ENCODE measurements at regions not wholly inside any gene's neighbourhood (a gene's known extent, or its start where the extent isn't known, plus 50 kb on each side); places are given as distances from the start of the nearest gene placed in this dataset.

GRCh38 chr7:19248681-19249080, 103.5 kb upstream of the FERD3L start:
- H3K4me3 ChIP-seq (replicated peaks; ENCODE audit: low read depth, low read length) = no peak overlapping the region
- no peak for TF ChIP-seq CTCF (IDR thresholded peaks at IDR 0.05; ENCODE audit: insufficient read depth, low read length, poor library complexity, severe bottlenecking)
- no peaks in the 10 kb centered on the region for H3K27me3 ChIP-seq (replicated peaks; ENCODE audit: control insufficient read depth, insufficient read depth, low read length)
- DNase-seq (ENCODE audit: extremely low read depth, insufficient read length) = no peak
- H3K36me3 ChIP-seq (ENCODE audit: control insufficient read depth, insufficient read depth, low read length) = no peaks in the 10 kb centered on the region

GRCh38 chr7:19248115-19248514, 102.9 kb upstream of the FERD3L start:
- Histone ChIP-seq H3K27me3 (replicated peaks; ENCODE audit: control insufficient read depth, insufficient read depth, low read length) (no peaks in the 10 kb centered on the region), H3K36me3 (ENCODE audit: control insufficient read depth, insufficient read depth, low read length) (no peaks in the 10 kb centered on the region), H3K4me3 (replicated peaks; ENCODE audit: low read depth, low read length) (no peak overlapping the region)
- no peak for TF ChIP-seq CTCF (IDR thresholded peaks at IDR 0.05; ENCODE audit: insufficient read depth, low read length, poor library complexity, severe bottlenecking)
- DNase-seq (ENCODE audit: extremely low read depth, insufficient read length) = no peak

GRCh38 chr7:19247017-19247416, 101.8 kb upstream of the FERD3L start:
- no peak overlapping the region for H3K4me3 ChIP-seq (replicated peaks; ENCODE audit: low read depth, low read length)
- no peaks in the 10 kb centered on the region for H3K27me3 ChIP-seq (replicated peaks; ENCODE audit: control insufficient read depth, insufficient read depth, low read length)
- TF ChIP-seq CTCF (IDR thresholded peaks at IDR 0.05; ENCODE audit: insufficient read depth, low read length, poor library complexity, severe bottlenecking) = no peak
- H3K36me3 ChIP-seq (ENCODE audit: control insufficient read depth, insufficient read depth, low read length) = no peaks in the 10 kb centered on the region
- DNase-seq (ENCODE audit: extremely low read depth, insufficient read length) = no peak

- Histone ChIP-seq H3K36me3 (ENCODE audit: control insufficient read depth, insufficient read depth, low read length) (no peaks in the 10 kb centered on the region), H3K4me3 (replicated peaks; ENCODE audit: low read depth, low read length) (no peak overlapping the region), H3K27me3 (replicated peaks; ENCODE audit: control insufficient read depth, insufficient read depth, low read length) (no peaks in the 10 kb centered on the region)
- DNase-seq (ENCODE audit: extremely low read depth, insufficient read length) = no peak
- no peak for TF ChIP-seq CTCF (IDR thresholded peaks at IDR 0.05; ENCODE audit: insufficient read depth, low read length, poor library complexity, severe bottlenecking)
Measured at GRCh38 chr7:19242246-19242645, 97.0 kb upstream of the FERD3L start.

- TF ChIP-seq CTCF (IDR thresholded peaks at IDR 0.05; ENCODE audit: insufficient read depth, low read length, poor library complexity, severe bottlenecking) = no peak
- H3K27me3 ChIP-seq (replicated peaks; ENCODE audit: control insufficient read depth, insufficient read depth, low read length) = no peaks in the 10 kb centered on the region
- no peaks in the 10 kb centered on the region for H3K36me3 ChIP-seq (ENCODE audit: control insufficient read depth, insufficient read depth, low read length)
- DNase-seq (ENCODE audit: extremely low read depth, insufficient read length) = no peak
- H3K4me3 ChIP-seq (replicated peaks; ENCODE audit: low read depth, low read length) = no peak overlapping the region
Measured at GRCh38 chr7:19239951-19240350, 94.7 kb upstream of the FERD3L start.

- no peak for DNase-seq (ENCODE audit: extremely low read depth, insufficient read length)
- no peak for TF ChIP-seq CTCF (IDR thresholded peaks at IDR 0.05; ENCODE audit: insufficient read depth, low read length, poor library complexity, severe bottlenecking)
- H3K4me3 ChIP-seq (replicated peaks; ENCODE audit: low read depth, low read length) = no peak overlapping the region
- H3K27me3 ChIP-seq (replicated peaks; ENCODE audit: control insufficient read depth, insufficient read depth, low read length) = no peaks in the 10 kb centered on the region
- no peaks in the 10 kb centered on the region for H3K36me3 ChIP-seq (ENCODE audit: control insufficient read depth, insufficient read depth, low read length)
Measured at GRCh38 chr7:19235680-19236079, 90.5 kb upstream of the FERD3L start.

All from GM06990 (cell line).